ENCODE measurements at regions not wholly inside any gene's neighbourhood (a gene's known extent, or its start where the extent isn't known, plus 50 kb on each side); places are given as distances from the start of the nearest gene placed in this dataset.

DNA sequence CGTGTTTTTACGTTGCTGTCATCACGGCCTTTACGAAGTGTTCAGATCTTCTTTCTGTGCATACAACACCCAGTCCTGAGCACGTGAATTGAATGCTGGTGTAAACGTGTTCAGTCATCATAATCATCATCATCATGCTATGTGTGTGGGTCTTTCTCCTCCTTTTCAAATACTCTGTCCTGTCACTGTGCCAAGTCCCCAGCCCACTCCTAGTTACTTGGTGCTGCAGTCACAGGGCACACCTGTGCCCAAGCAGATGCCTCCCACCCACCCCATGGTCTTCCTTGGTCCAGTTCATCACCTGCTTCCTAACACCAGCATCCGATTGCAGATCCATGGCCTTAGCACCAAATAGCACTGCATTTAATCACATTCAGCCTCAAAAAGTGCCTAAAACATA, 78.6 kb upstream of the MGMT start:
- H3K27ac ChIP-seq (ENCODE audit: low read length): no peak overlapping the region
- no peak overlapping the region for H3K9ac ChIP-seq (ENCODE audit: low read length)
- H3K4me2 ChIP-seq (ENCODE audit: low read depth, low read length, poor library complexity, severe bottlenecking): no peak overlapping the region
- peaks cover 20% of the 10 kb centered on the region for H3K4me1 ChIP-seq (ENCODE audit: low read length)
- H2AFZ ChIP-seq (ENCODE audit: low read length): no peak overlapping the region
- no peaks in the 10 kb centered on the region for H3K27me3 ChIP-seq (ENCODE audit: low read length)
- no peak overlapping the region for H3K4me3 ChIP-seq (ENCODE audit: low read length)
- no peaks in the 10 kb centered on the region for H3K9me2 ChIP-seq (replicated peaks; ENCODE audit: insufficient read depth, low read length)
- DNase-seq: no peak
- H3K36me3 ChIP-seq (ENCODE audit: insufficient read depth, low read length): no peaks in the 10 kb centered on the region
- H3K9me3 ChIP-seq (ENCODE audit: low read length): no peaks in the 10 kb centered on the region
- no peaks in the 10 kb centered on the region for H4K20me1 ChIP-seq (ENCODE audit: insufficient read depth, low read depth, low read length)
- no peaks in the 10 kb centered on the region for H3K79me2 ChIP-seq (ENCODE audit: low read length)

DNA sequence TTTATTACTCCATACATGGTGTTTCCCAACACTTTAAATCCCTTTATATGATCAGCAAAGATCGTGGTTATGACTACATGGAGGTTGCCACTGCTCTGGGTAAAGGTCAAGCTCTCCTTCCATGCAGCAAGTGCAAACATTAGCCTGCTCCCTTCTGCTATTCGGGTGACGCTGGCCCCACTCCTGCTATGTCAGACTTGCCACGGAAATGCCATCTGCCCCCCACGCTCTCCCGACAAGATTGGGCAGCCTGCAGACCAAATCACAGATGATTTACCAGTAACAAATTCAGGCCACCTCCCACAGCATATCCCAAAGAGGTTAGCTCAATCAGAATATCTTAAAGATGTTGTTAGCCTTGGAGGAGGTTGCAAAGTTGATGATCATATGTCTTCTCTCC, 77.8 kb upstream of the MGMT start:
- DNase-seq: no peak
- Histone ChIP-seq H3K27me3 (ENCODE audit: low read length) (no peaks in the 10 kb centered on the region), H3K9me3 (ENCODE audit: low read length) (no peaks in the 10 kb centered on the region), H3K27ac (ENCODE audit: low read length) (no peak overlapping the region), H4K20me1 (ENCODE audit: insufficient read depth, low read depth, low read length) (no peaks in the 10 kb centered on the region), H3K4me1 (ENCODE audit: low read length) (peaks cover 20% of the 10 kb centered on the region), H3K9me2 (replicated peaks; ENCODE audit: insufficient read depth, low read length) (no peaks in the 10 kb centered on the region), H2AFZ (ENCODE audit: low read length) (no peak overlapping the region), H3K4me2 (ENCODE audit: low read depth, low read length, poor library complexity, severe bottlenecking) (no peak overlapping the region), H3K79me2 (ENCODE audit: low read length) (no peaks in the 10 kb centered on the region), H3K36me3 (ENCODE audit: insufficient read depth, low read length) (no peaks in the 10 kb centered on the region), H3K9ac (ENCODE audit: low read length) (no peak overlapping the region), H3K4me3 (ENCODE audit: low read length) (no peak overlapping the region)

DNA sequence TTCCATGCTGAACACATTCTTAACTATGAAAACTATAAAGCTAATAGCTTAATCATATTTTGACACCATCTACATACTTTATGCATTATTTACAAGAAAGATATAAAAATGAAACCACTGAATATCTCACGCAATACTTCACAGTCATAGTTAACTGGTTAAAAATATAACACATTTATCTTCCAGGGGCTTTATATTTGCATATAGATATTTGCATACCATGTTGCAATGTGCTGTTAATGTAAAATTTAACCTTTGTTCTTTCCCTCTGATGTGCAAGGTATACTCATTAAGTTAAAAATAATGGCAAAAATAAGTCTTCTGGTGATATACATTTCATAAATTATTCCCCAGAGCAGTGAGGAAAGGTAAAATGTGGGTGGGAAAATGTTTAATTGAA, 76.9 kb upstream of the MGMT start:
- peaks cover 20% of the 10 kb centered on the region for H3K4me1 ChIP-seq (ENCODE audit: low read length)
- no peak overlapping the region; the same call in 1 of the 2 replicates for H3K4me3 ChIP-seq (ENCODE audit: low read length)
- H3K79me2 ChIP-seq (ENCODE audit: low read length): no peaks in the 10 kb centered on the region
- H3K9me3 ChIP-seq (ENCODE audit: low read length): no peaks in the 10 kb centered on the region
- DNase-seq: peak; percentile 43
- 0 out of 2 replicates have a peak overlapping the region, but pooled peaks have one; percentile 5 for H2AFZ ChIP-seq (ENCODE audit: low read length)
- no peaks in the 10 kb centered on the region for H3K27me3 ChIP-seq (ENCODE audit: low read length)
- no peak overlapping the region for H3K9ac ChIP-seq (ENCODE audit: low read length)
- H3K4me2 ChIP-seq (ENCODE audit: low read depth, low read length, poor library complexity, severe bottlenecking): peak overlapping the region; percentile 56
- no peaks in the 10 kb centered on the region for H3K9me2 ChIP-seq (replicated peaks; ENCODE audit: insufficient read depth, low read length)
- no peaks in the 10 kb centered on the region for H3K36me3 ChIP-seq (ENCODE audit: insufficient read depth, low read length)
- no peak overlapping the region for H3K27ac ChIP-seq (ENCODE audit: low read length)
- no peaks in the 10 kb centered on the region for H4K20me1 ChIP-seq (ENCODE audit: insufficient read depth, low read depth, low read length)

- peak; percentile 61 for DNase-seq
- Histone ChIP-seq H3K27ac (ENCODE audit: low read length) (no peak overlapping the region), H2AFZ (ENCODE audit: low read length) (no peak overlapping the region), H3K9me2 (replicated peaks; ENCODE audit: insufficient read depth, low read length) (no peaks in the 10 kb centered on the region), H3K4me1 (ENCODE audit: low read length) (peaks cover 20% of the 10 kb centered on the region), H3K4me2 (ENCODE audit: low read depth, low read length, poor library complexity, severe bottlenecking) (peak overlapping the region; percentile 56), H3K4me3 (ENCODE audit: low read length) (no peak overlapping the region), H3K79me2 (ENCODE audit: low read length) (no peaks in the 10 kb centered on the region), H3K36me3 (ENCODE audit: insufficient read depth, low read length) (no peaks in the 10 kb centered on the region), H3K27me3 (ENCODE audit: low read length) (no peaks in the 10 kb centered on the region), H3K9ac (ENCODE audit: low read length) (no peak overlapping the region), H3K9me3 (ENCODE audit: low read length) (no peaks in the 10 kb centered on the region), H4K20me1 (ENCODE audit: insufficient read depth, low read depth, low read length) (no peaks in the 10 kb centered on the region)
Observed at GRCh38 chr10:129390726-129391125, 76.3 kb upstream of the MGMT start.

DNA sequence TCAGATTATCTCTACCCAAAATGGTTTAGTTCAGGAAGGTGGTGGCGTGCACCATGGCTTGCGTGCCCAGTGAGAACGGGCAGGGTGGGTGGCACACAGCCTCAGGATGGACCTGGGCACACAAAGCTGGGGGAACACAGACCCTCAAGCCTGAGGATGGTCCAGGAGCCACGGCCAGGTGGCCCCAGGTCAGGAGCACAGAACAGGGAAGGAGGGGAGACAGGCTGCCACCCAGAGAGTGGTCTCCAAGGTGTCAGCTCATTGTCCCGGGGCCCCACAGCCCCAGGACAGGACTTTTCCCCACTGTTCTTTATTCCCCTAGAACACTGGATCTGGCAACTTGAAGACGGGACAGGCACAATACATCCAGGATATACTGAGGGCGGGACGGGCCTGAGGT, 75.6 kb upstream of the MGMT start:
- Histone ChIP-seq H3K9me2 (replicated peaks; ENCODE audit: insufficient read depth, low read length) (no peaks in the 10 kb centered on the region), H3K4me3 (ENCODE audit: low read length) (no peak overlapping the region), H3K27me3 (ENCODE audit: low read length) (no peaks in the 10 kb centered on the region), H3K4me1 (ENCODE audit: low read length) (peaks cover 20% of the 10 kb centered on the region), H3K27ac (ENCODE audit: low read length) (no peak overlapping the region), H4K20me1 (ENCODE audit: insufficient read depth, low read depth, low read length) (no peaks in the 10 kb centered on the region), H2AFZ (ENCODE audit: low read length) (no peak overlapping the region), H3K9me3 (ENCODE audit: low read length) (no peaks in the 10 kb centered on the region), H3K9ac (ENCODE audit: low read length) (no peak overlapping the region), H3K79me2 (ENCODE audit: low read length) (no peaks in the 10 kb centered on the region), H3K4me2 (ENCODE audit: low read depth, low read length, poor library complexity, severe bottlenecking) (no peak overlapping the region), H3K36me3 (ENCODE audit: insufficient read depth, low read length) (no peaks in the 10 kb centered on the region)
- no peak for DNase-seq

DNA sequence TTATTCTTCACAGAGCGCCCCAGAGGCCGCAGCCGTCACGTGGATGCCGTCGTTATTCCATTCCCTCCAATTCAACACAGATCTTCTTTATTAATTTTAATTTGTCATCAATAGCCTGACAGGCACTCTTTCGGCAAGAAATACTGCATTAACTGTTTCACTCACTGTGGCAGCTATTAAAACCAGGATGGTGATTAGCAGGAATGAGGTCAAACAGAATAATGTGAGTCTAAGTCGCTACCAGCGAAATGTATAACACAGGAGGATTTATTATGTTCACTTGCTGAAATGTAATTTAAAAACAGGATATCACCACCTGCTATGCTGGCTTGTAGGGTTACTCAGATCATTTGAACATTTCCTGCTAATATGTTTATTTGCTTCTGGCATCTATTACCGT, 74.2 kb upstream of the MGMT start:
- no peak overlapping the region for H3K9ac ChIP-seq (ENCODE audit: low read length)
- H3K27me3 ChIP-seq (ENCODE audit: low read length): no peaks in the 10 kb centered on the region
- no peaks in the 10 kb centered on the region for H3K79me2 ChIP-seq (ENCODE audit: low read length)
- no peak overlapping the region for H3K27ac ChIP-seq (ENCODE audit: low read length)
- no peak for DNase-seq
- no peak overlapping the region for H3K4me3 ChIP-seq (ENCODE audit: low read length)
- H3K36me3 ChIP-seq (ENCODE audit: insufficient read depth, low read length): no peaks in the 10 kb centered on the region
- H3K9me3 ChIP-seq (ENCODE audit: low read length): no peaks in the 10 kb centered on the region
- H3K9me2 ChIP-seq (replicated peaks; ENCODE audit: insufficient read depth, low read length): no peaks in the 10 kb centered on the region
- no peak overlapping the region for H2AFZ ChIP-seq (ENCODE audit: low read length)
- peaks cover 20% of the 10 kb centered on the region for H3K4me1 ChIP-seq (ENCODE audit: low read length)
- no peak overlapping the region for H3K4me2 ChIP-seq (ENCODE audit: low read depth, low read length, poor library complexity, severe bottlenecking)
- H4K20me1 ChIP-seq (ENCODE audit: insufficient read depth, low read depth, low read length): no peaks in the 10 kb centered on the region

DNA sequence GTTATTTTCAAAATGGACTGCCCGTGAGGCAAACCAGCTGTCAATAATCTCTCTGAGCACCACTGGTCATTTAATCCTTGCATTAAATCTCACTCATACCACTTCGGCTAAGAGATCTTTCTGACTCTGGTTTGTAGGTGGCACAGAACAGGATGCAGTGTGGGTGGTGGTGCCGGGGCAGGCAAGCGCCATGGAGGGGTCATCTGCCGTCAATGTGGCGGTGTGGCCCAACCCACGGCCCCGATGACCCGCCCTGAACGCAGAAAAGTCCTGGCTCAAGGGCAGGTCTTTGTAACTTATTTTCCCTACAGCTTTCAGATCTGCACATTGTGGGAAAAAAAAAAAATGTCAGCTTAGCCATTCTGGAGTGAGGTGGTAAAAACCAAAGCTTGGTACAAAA, 73.2 kb upstream of the MGMT start:
- H3K9me2 ChIP-seq (replicated peaks; ENCODE audit: insufficient read depth, low read length): no peaks in the 10 kb centered on the region
- H3K79me2 ChIP-seq (ENCODE audit: low read length): no peaks in the 10 kb centered on the region
- H2AFZ ChIP-seq (ENCODE audit: low read length): no peak overlapping the region
- no peak overlapping the region for H3K9ac ChIP-seq (ENCODE audit: low read length)
- DNase-seq: no peak
- H3K27me3 ChIP-seq (ENCODE audit: low read length): no peaks in the 10 kb centered on the region
- H3K27ac ChIP-seq (ENCODE audit: low read length): no peak overlapping the region
- no peaks in the 10 kb centered on the region for H4K20me1 ChIP-seq (ENCODE audit: insufficient read depth, low read depth, low read length)
- H3K4me3 ChIP-seq (ENCODE audit: low read length): no peak overlapping the region
- no peak overlapping the region for H3K4me2 ChIP-seq (ENCODE audit: low read depth, low read length, poor library complexity, severe bottlenecking)
- H3K9me3 ChIP-seq (ENCODE audit: low read length): no peaks in the 10 kb centered on the region
- no peaks in the 10 kb centered on the region for H3K36me3 ChIP-seq (ENCODE audit: insufficient read depth, low read length)
- H3K4me1 ChIP-seq (ENCODE audit: low read length): peaks cover 20% of the 10 kb centered on the region

- Histone ChIP-seq H3K9me3 (ENCODE audit: low read length) (no peaks in the 10 kb centered on the region), H3K4me3 (ENCODE audit: low read length) (no peak overlapping the region), H2AFZ (ENCODE audit: low read length) (no peak overlapping the region), H3K27me3 (ENCODE audit: low read length) (no peaks in the 10 kb centered on the region), H3K9me2 (replicated peaks; ENCODE audit: insufficient read depth, low read length) (no peaks in the 10 kb centered on the region), H3K27ac (ENCODE audit: low read length) (no peak overlapping the region), H4K20me1 (ENCODE audit: insufficient read depth, low read depth, low read length) (no peaks in the 10 kb centered on the region), H3K79me2 (ENCODE audit: low read length) (no peaks in the 10 kb centered on the region), H3K4me1 (ENCODE audit: low read length) (peaks cover 16% of the 10 kb centered on the region), H3K36me3 (ENCODE audit: insufficient read depth, low read length) (no peaks in the 10 kb centered on the region), H3K4me2 (ENCODE audit: low read depth, low read length, poor library complexity, severe bottlenecking) (no peak overlapping the region), H3K9ac (ENCODE audit: low read length) (no peak overlapping the region)
- DNase-seq: no peak
Observed at GRCh38 chr10:129394518-129395328, 72.3 kb upstream of the MGMT start.
